Myocyte (in vitro differentiated cells): ENCODE measurements at regions not wholly inside any gene's neighbourhood (a gene's known extent, or its start where the extent isn't known, plus 50 kb on each side); places are given as distances from the start of the nearest gene placed in this dataset.
A peak's percentile ranks its signal among the peaks of the same experiment; 100 is the strongest.

Experiments
- DNase-seq: peaks from one replicate; pipeline ENCODE4 v3.0.0-alpha.2; 2012; ENCODE audit warnings: low read depth

DNA sequence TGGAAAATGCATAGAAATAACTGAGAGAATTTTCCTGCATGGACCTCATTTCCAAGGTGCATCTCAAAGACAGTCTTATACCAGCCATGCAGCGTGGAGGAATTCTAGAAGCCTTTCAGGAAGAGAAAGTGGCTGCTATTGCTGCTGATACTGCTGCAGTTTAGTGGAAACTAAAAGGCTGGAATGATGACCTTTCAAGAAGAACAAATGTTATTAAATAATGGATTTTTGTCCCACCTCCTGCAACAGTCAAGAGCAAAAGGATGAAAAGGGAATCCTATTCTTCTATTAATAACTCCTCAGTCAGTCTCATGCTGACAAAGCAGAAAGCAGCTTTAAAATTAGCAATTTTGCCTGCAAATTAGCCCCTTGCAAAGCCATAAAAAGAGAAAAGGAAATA lies 68.2 kb upstream of the C1orf87 start:
- DNase-seq: no peak

DNA sequence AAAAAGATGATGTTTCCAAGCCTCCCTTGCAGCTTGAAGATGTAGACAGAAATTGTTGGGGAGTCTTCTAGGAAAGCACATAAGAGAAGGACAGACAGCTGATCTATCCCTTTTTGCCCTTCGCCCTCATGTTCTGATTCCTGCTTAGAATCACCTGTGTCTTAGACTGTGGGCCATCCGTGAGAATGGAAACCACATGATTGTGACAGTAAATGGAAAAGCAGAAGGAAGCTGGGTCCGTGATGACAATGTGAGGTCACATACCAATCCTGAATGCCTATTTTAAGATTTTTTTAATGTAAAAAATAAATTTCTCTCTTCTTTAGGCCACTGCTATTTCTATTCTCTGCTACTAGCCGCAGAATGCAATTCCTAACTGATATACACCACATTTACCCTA lies 67.7 kb upstream of the C1orf87 start:
- DNase-seq: no peak

GRCh38 chr1:60137406-60137805 lies 63.8 kb upstream of the C1orf87 start:
- no peak for DNase-seq

- no peak for DNase-seq
Measured at GRCh38 chr1:60136395-60136794, 62.8 kb upstream of the C1orf87 start.

DNA sequence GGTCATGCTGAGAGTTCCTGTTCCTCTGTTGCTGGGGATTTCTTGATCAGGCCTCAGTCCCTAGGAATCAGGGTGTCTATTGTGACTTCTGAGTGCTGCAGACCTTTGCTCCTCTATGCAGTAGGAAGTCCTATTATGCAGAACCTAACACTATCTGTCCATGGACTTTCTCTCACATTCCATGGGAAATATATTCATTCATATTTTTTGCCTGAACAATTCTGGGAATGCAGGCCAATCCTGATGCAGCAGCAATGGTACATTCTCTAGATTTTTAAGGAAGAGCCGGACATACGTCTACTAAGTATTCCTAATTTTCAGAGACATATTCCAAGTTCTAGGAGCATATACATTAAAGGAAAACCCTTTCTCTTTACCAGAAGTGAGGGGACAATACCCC lies 61.1 kb upstream of the C1orf87 start:
- no peak for DNase-seq

GRCh38 chr1:60133848-60134247 lies 60.3 kb upstream of the C1orf87 start:
- peak; percentile 60 for DNase-seq

DNA sequence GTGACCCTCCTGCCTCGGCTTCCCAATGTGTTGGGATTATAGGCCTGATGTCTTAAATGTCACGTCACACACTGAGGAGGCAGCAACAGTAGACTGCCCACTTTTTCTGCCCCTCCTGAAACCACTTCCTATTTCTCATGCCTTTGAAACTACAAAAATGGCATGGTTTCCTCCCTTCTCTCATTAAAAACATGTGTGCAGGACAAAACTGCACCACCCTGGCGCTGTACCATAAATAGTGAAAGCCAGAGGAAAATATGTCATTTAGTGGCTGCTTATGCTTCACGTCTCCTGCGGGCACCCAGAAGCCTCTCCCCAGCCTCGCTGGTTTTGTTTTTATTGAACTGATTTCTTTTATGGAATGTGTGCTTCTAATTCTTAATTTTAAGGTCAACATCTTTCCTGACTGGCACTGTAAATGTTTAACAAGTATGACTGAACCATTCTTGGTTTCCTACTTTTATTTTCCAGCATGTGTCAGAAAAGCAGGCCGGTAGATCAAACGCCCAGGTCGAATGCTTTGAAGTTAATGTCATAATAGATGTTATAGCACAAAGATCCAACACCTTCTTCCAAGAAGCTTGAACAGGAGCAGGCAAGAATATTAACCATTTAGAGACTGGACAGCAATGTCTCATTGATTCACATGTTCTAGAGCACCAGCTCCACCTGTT lies 59.6 kb upstream of the C1orf87 start:
- peak; percentile 64 for DNase-seq

GRCh38 chr1:60132108-60132507 lies 58.5 kb upstream of the C1orf87 start:
- DNase-seq: no peak

DNA sequence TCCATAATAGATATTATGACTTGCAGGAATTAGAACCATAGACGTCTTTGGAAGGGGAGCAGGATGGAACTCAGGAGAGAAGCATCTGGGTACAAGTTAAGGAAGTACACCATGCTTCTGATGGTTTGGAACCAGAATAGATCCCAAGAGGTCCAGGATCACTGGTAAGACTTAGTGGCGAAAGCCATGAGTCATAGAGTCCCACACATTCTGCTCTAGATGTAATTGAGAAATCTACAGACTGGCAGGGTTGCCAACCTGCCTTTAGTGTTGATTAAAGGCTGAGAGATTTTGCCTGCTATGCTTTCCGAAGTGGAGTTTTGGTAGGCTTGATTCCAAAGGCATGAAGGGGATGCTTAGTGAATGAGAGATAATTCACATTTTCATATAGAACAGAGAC lies 57.1 kb upstream of the C1orf87 start:
- DNase-seq: peak; percentile 37

DNA sequence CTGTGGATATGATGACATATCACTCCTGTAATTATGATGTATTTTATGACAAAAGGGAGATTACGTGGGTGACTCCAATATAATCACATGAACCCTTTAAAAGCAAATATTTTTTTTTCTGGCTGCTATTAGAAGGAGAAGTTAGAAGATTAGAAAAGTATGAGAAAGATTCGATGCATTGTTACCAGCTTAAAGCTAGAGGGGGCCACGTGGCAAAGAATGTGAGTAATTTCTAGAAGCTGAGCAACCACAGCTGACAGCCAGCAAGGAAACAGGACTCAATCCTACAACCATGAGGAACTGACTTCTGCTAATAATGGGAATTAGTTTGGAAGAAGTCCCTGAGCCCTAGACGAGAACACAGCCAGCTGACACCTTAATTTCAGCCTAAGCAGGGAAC lies 56.3 kb upstream of the C1orf87 start:
- no peak for DNase-seq

GRCh38 chr1:60126723-60127122 lies 53.2 kb upstream of the C1orf87 start:
- no peak for DNase-seq
